ENCODE measurements at regions not wholly inside any gene's neighbourhood (a gene's known extent, or its start where the extent isn't known, plus 50 kb on each side); places are given as distances from the start of the nearest gene placed in this dataset.

DNA sequence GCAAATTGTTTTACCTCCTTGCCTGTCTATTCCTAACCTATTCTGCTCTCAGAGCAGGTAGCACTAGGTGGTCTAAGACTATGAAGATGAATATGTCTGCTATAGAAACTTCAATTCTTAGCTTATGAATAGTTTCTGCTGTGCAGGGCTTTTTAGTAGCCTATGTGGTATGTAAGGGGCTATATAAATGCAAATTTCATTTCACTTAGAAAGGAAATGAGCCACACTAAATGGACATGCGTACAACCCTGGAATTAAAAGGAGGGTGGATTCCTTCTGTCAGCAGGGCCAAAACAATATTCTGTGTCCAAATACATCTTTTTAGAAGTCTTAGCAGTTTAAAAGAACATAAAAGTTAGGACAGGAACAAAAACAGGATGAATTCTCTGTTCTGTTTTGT, 163.9 kb upstream of the GEMIN8 start:
- TF ChIP-seq, protein P1, sequence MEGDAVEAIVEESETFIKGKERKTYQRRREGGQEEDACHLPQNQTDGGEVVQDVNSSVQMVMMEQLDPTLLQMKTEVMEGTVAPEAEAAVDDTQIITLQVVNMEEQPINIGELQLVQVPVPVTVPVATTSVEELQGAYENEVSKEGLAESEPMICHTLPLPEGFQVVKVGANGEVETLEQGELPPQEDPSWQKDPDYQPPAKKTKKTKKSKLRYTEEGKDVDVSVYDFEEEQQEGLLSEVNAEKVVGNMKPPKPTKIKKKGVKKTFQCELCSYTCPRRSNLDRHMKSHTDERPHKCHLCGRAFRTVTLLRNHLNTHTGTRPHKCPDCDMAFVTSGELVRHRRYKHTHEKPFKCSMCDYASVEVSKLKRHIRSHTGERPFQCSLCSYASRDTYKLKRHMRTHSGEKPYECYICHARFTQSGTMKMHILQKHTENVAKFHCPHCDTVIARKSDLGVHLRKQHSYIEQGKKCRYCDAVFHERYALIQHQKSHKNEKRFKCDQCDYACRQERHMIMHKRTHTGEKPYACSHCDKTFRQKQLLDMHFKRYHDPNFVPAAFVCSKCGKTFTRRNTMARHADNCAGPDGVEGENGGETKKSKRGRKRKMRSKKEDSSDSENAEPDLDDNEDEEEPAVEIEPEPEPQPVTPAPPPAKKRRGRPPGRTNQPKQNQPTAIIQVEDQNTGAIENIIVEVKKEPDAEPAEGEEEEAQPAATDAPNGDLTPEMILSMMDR (IDR thresholded peaks at IDR 0.05): no peak
- no peak for TF ChIP-seq POLR2A (IDR thresholded peaks at IDR 0.05)

All from heart left ventricle (tissue), 13 donors.